Kidney (tissue), 13 donors: ENCODE measurements at regions not wholly inside any gene's neighbourhood (a gene's known extent, or its start where the extent isn't known, plus 50 kb on each side); places are given as distances from the start of the nearest gene placed in this dataset.

ENCODE experiments used
- DNase-seq, 5 donors: peaks; one replicate each; pipeline ENCODE4 v3.0.0-alpha.2; 2013 to 2020
- FAIRE-seq: peaks from 2 replicates; lab custom pipeline; 2012; peaks lifted over from hg19 to GRCh38; lab: Jason Lieb, UNC
- H3K27ac ChIP-seq, 2 donors: one replicate each; pipeline ENCODE4 v1.7.0; 2013; ENCODE audit warnings: low read depth in 2 of 2, low read length in 2 of 2, inconsistent platforms in 1 of 2
- H3K27me3 ChIP-seq: one replicate; pipeline ENCODE4 v1.7.1; 2013; ENCODE audit warnings: low read length, inconsistent platforms; ENCODE audit not compliant: control insufficient read depth, insufficient read depth
- H3K36me3 ChIP-seq, 3 donors: one replicate each; pipeline versions ENCODE4 v1.7.0 to v1.7.1; 2013; ENCODE audit warnings: low read length in 3 of 3, control low read depth in 1 of 3, inconsistent platforms in 1 of 3; ENCODE audit not compliant: insufficient read depth in 3 of 3, control insufficient read depth in 2 of 3
- H3K4me1 ChIP-seq, 3 donors: one replicate each; pipeline versions ENCODE4 v1.7.0 to v1.7.1; 2013; ENCODE audit warnings: low read length in 3 of 3, inconsistent platforms in 1 of 3, low read depth in 1 of 3; ENCODE audit not compliant: control insufficient read depth in 2 of 3, insufficient read depth in 2 of 3
- H3K4me3 ChIP-seq, 3 donors: one replicate each; pipeline versions ENCODE4 v1.7.0 to v1.8.1; 2013; ENCODE audit warnings: low read length in 3 of 3, control low read depth in 1 of 3, inconsistent platforms in 1 of 3
- H3K9ac ChIP-seq, 3 donors: one replicate each; pipeline versions ENCODE4 v1.7.0 to v1.7.1; 2013; ENCODE audit warnings: low read length in 3 of 3, control low read depth in 1 of 3, inconsistent platforms in 1 of 3
- H3K9me3 ChIP-seq, 3 donors: one replicate each; pipeline versions ENCODE4 v1.7.0 to v1.7.1; 2013; ENCODE audit warnings: low read length in 3 of 3, control low read depth in 1 of 3, inconsistent platforms in 1 of 3; ENCODE audit not compliant: control insufficient read depth in 2 of 3, insufficient read depth in 1 of 3
- intact Hi-C: fragments of 100-400 bp; cut with DNase I; formaldehyde crosslinking; loops from one replicate; pipeline ENCODE4 v1.11.1; 2022
- TF ChIP-seq, protein P1 (sequence below): IDR thresholded peaks from 3 replicates; pipeline ENCODE4 v1.5.1; 2012; ENCODE audit warnings: mild to moderate bottlenecking, moderate library complexity, borderline replicate concordance; ENCODE audit not compliant: insufficient read depth; ENCODE audit errors: extremely low read depth
- donor health status: control.
- donor health status: control.
- donor health status: control.
- donor health status: control.
- donor health status: control.
- donor health status: DM: yes; HTN: yes; CAD: no.
- donor health status: Normal renal cell carcinoma (clear cell type).

DNA sequence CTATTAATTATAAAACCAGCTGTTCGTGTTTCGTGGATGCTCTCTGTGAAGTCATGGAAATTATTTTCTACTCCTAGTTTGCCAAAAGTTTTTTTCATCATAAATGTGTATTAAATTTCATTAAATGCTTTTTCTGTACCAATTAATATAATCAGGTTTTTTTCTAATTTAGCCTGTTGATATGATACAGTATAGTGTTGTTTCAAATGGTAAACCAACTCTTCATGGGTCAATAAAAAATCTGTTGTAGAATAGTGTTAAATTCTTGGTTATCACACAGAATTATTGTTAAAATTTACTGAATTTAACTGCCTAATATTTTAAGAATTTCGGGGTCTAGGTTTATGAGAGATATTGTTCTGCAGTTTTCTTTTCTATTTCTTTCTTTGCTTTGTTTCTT is 505.9 kb upstream of the MANEA start:
- Histone ChIP-seq H3K4me1 (no peaks in the 10 kb centered on the region), H3K27me3 (no peaks in the 10 kb centered on the region), H3K9ac (no peak overlapping the region), H3K36me3 (no peaks in the 10 kb centered on the region), H3K4me3 (no peak overlapping the region), H3K9me3 (no peaks in the 10 kb centered on the region), H3K27ac (no peak overlapping the region)
- intact Hi-C loops = no loop called here
- FAIRE-seq = no peak
- TF ChIP-seq, protein P1, sequence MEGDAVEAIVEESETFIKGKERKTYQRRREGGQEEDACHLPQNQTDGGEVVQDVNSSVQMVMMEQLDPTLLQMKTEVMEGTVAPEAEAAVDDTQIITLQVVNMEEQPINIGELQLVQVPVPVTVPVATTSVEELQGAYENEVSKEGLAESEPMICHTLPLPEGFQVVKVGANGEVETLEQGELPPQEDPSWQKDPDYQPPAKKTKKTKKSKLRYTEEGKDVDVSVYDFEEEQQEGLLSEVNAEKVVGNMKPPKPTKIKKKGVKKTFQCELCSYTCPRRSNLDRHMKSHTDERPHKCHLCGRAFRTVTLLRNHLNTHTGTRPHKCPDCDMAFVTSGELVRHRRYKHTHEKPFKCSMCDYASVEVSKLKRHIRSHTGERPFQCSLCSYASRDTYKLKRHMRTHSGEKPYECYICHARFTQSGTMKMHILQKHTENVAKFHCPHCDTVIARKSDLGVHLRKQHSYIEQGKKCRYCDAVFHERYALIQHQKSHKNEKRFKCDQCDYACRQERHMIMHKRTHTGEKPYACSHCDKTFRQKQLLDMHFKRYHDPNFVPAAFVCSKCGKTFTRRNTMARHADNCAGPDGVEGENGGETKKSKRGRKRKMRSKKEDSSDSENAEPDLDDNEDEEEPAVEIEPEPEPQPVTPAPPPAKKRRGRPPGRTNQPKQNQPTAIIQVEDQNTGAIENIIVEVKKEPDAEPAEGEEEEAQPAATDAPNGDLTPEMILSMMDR = no peak
- DNase-seq = no peak

- Histone ChIP-seq H3K9me3 (no peaks in the 10 kb centered on the region), H3K27ac (no peak overlapping the region), H3K4me3 (no peak overlapping the region), H3K4me1 (no peaks in the 10 kb centered on the region), H3K36me3 (no peaks in the 10 kb centered on the region), H3K27me3 (no peaks in the 10 kb centered on the region), H3K9ac (no peak overlapping the region)
- DNase-seq (no peak), FAIRE-seq (no peak)
- intact Hi-C loops = no loop called here
- TF ChIP-seq, protein P1 = no peak
These were observed 498.9 kb upstream of the MANEA start for GRCh38 chr6:95078457-95078856.

DNA sequence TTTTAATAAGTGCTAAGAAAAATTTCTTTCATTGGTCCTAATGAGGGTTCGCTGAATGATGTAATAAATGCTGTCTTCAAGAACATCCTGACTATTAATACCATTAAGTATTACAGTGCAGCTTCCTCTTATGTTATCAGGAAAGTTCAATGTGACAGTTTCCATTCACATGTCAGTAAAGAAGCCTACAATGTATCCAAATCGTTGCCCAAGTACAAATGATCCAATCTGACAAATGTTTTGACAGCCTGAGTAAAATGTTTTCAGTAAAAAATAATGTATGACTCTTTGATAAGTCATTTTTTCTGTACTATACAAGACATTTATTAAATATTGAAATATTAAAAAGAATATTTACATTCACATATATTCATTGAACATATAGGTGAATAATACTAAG is 496.1 kb upstream of the MANEA start:
- H3K27me3 ChIP-seq = no peaks in the 10 kb centered on the region
- H3K9me3 ChIP-seq = no peaks in the 10 kb centered on the region
- TF ChIP-seq, protein P1 = no peak
- no peak overlapping the region for H3K27ac ChIP-seq
- no peaks in the 10 kb centered on the region for H3K4me1 ChIP-seq
- FAIRE-seq = no peak
- H3K4me3 ChIP-seq = no peak overlapping the region
- H3K9ac ChIP-seq = no peak overlapping the region
- no peaks in the 10 kb centered on the region for H3K36me3 ChIP-seq
- intact Hi-C loops = no loop called here
- no peak for DNase-seq

DNA sequence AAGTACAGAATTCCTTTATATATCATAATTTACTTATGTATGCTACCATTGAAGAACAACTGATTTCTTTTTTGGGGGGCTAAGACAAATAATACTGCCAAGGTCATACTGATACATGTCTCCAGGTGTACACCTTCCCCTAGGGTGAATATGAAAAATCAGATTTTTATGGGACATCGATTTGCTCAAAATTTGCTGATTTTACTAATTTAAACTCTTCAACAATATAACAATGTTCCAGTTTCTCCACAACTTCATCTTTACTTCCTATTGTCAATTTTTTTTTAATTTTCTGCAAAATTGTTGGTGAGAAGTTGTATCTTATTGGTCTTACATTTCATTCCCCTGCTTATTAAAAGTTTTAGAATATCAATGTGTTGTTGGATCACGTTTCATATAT is 495.4 kb upstream of the MANEA start:
- intact Hi-C loops = no loop called here
- DNase-seq = no peak
- no peak overlapping the region for H3K27ac ChIP-seq
- H3K36me3 ChIP-seq = no peaks in the 10 kb centered on the region
- H3K4me3 ChIP-seq = no peak overlapping the region
- H3K4me1 ChIP-seq = no peaks in the 10 kb centered on the region
- TF ChIP-seq, protein P1 = no peak
- no peaks in the 10 kb centered on the region for H3K27me3 ChIP-seq
- H3K9me3 ChIP-seq = no peaks in the 10 kb centered on the region
- no peak overlapping the region for H3K9ac ChIP-seq
- FAIRE-seq = no peak
